ENCODE measurements at regions not wholly inside any gene's neighbourhood (a gene's known extent, or its start where the extent isn't known, plus 50 kb on each side); places are given as distances from the start of the nearest gene placed in this dataset.

DNA sequence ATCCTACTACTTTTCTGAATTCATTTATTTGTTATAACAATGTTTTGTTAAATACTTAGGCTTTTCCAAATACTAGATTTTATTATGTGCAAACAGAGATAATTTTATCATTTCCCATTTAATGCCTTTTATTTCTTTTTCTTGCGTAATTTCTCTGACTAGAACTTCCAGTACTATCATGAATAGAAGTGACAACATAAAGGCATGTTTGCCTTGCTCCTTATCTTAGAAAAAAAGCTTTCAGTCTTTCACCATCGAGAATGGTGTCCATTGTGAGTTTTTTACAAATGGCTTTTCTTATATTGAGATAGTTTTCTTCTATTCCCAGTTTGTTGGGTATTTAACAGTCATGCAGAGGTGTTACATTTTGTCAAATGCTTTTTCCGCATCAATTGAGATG is 453.1 kb upstream of the ZP4 start:
- Histone ChIP-seq H3K4me3 (ENCODE audit: low read depth, low read length) (no peak overlapping the region), H3K4me1 (no peaks in the 10 kb centered on the region), H3K36me3 (no peaks in the 10 kb centered on the region), H3K27me3 (no peaks in the 10 kb centered on the region), H3K9me3 (no peaks in the 10 kb centered on the region)
- TF ChIP-seq, protein P1, sequence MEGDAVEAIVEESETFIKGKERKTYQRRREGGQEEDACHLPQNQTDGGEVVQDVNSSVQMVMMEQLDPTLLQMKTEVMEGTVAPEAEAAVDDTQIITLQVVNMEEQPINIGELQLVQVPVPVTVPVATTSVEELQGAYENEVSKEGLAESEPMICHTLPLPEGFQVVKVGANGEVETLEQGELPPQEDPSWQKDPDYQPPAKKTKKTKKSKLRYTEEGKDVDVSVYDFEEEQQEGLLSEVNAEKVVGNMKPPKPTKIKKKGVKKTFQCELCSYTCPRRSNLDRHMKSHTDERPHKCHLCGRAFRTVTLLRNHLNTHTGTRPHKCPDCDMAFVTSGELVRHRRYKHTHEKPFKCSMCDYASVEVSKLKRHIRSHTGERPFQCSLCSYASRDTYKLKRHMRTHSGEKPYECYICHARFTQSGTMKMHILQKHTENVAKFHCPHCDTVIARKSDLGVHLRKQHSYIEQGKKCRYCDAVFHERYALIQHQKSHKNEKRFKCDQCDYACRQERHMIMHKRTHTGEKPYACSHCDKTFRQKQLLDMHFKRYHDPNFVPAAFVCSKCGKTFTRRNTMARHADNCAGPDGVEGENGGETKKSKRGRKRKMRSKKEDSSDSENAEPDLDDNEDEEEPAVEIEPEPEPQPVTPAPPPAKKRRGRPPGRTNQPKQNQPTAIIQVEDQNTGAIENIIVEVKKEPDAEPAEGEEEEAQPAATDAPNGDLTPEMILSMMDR (IDR thresholded peaks at IDR 0.05; ENCODE audit: low read depth, low read length), result no peak
- DNase-seq, result no peak

DNA sequence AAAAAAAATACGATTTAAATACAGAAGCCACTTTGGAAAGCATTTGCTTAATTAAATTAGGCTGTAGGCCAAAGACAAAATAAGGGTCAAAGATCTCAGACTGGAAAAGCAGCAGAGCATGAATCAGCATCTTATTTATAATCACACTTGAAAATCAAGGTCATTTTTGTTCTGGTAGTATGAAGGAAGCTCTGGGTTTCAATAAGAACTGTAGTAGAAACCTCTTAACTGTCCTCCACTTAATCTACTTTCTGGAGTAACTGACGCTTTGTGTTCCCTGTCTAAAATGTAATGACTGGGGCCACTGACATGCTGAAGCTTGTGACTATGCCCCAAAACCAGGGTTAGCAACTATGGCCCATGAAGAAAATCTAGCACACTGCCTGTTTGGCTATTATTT is 450.7 kb upstream of the ZP4 start:
- Histone ChIP-seq H3K4me3 (ENCODE audit: low read depth, low read length) (no peak overlapping the region), H3K27me3 (no peaks in the 10 kb centered on the region), H3K4me1 (no peaks in the 10 kb centered on the region), H3K9me3 (no peaks in the 10 kb centered on the region), H3K36me3 (no peaks in the 10 kb centered on the region)
- TF ChIP-seq, protein P1 (IDR thresholded peaks at IDR 0.05; ENCODE audit: low read depth, low read length), result no peak
- DNase-seq, result no peak

DNA sequence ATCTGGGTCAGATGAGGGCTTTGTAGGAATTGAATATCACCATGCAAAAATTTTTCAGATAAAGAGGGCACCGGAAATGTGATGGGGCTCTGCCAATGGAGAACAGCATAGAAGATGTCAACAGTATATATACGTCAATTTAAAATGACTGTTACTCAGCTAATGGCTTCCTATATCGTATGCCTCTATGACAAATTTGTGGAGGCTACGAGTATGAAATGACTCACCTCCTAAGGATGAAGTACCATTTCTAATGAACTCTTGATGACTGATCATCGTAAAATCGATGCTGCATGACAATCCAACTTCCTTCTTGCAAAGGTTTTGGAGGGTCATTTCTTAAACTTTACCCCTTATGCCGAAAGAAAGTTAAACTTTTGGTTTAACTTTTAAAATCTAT is 450.3 kb upstream of the ZP4 start:
- Histone ChIP-seq H3K4me1 (no peaks in the 10 kb centered on the region), H3K27me3 (no peaks in the 10 kb centered on the region), H3K36me3 (no peaks in the 10 kb centered on the region), H3K4me3 (ENCODE audit: low read depth, low read length) (no peak overlapping the region), H3K9me3 (no peaks in the 10 kb centered on the region)
- TF ChIP-seq, protein P1 (IDR thresholded peaks at IDR 0.05; ENCODE audit: low read depth, low read length), result no peak
- no peak for DNase-seq

GRCh38 chr1:238336531-238336930 is 445.8 kb upstream of the ZP4 start:
- Histone ChIP-seq H3K4me1 (no peaks in the 10 kb centered on the region), H3K4me3 (ENCODE audit: low read depth, low read length) (no peak overlapping the region), H3K9me3 (no peaks in the 10 kb centered on the region), H3K27me3 (no peaks in the 10 kb centered on the region), H3K36me3 (no peaks in the 10 kb centered on the region)
- peak; percentile 33 for DNase-seq
- TF ChIP-seq, protein P1 (IDR thresholded peaks at IDR 0.05; ENCODE audit: low read depth, low read length), result no peak

DNA sequence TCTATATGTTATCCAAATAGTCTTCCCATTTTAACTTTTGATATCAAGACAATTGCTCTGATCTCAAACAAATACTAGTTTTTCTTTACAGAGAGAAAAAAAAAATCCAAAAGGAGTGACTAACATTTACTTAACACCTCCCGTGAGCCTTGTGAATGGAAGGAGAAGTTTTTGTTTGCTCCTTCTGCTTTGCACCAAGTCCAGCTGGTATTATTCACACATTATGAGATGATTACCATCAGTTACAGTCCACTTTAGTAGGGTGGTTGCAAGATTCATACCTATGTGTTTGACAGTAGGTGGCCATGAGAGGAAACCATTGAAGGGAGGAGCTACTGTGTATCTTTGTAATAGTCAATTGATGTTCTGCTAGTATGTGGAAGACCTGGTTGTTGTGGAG is 443.4 kb upstream of the ZP4 start:
- Histone ChIP-seq H3K4me3 (ENCODE audit: low read depth, low read length) (no peak overlapping the region), H3K36me3 (no peaks in the 10 kb centered on the region), H3K4me1 (no peaks in the 10 kb centered on the region; the same call in 1 of the 2 replicates), H3K9me3 (no peaks in the 10 kb centered on the region), H3K27me3 (no peaks in the 10 kb centered on the region)
- no peak for DNase-seq
- TF ChIP-seq, protein P1 (IDR thresholded peaks at IDR 0.05; ENCODE audit: low read depth, low read length), result no peak

DNA sequence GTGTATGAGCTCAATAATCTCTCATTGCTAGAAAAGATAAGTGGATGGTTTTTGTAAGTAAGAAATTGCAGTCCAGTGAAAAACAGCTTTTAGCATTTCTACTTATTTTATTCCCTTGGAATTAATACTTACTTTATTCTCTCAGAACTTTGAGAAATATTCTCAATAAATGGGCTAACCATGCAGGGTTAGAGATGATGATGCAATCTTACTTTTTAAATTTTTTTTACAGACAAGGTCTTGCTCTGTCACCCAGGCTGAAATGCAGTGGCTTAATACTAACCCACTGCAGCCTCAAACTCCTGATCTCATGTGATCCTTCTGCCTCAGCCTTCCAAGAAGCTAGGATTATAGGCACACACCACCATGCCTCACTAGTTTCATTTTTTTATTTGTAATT is 440.8 kb upstream of the ZP4 start:
- Histone ChIP-seq H3K9me3 (no peaks in the 10 kb centered on the region), H3K36me3 (no peaks in the 10 kb centered on the region), H3K4me3 (ENCODE audit: low read depth, low read length) (no peak overlapping the region), H3K4me1 (no peaks in the 10 kb centered on the region; the same call in 1 of the 2 replicates), H3K27me3 (no peaks in the 10 kb centered on the region)
- TF ChIP-seq, protein P1 (IDR thresholded peaks at IDR 0.05; ENCODE audit: low read depth, low read length), result no peak
- no peak for DNase-seq

Data from BE2C (cell line).